Middle frontal gyrus (tissue), 1 donor: ENCODE measurements at regions not wholly inside any gene's neighbourhood (a gene's known extent, or its start where the extent isn't known, plus 50 kb on each side); places are given as distances from the start of the nearest gene placed in this dataset.

Source experiments
- DNase-seq: peaks from one replicate; pipeline ENCODE4 v3.0.0-alpha.2; 2015; ENCODE audit warnings: low spot score; ENCODE audit errors: extremely low spot score

- no peak for DNase-seq
Measured at GRCh38 chr13:111993691-111994090, 73.3 kb upstream of the SOX1 start.

DNA sequence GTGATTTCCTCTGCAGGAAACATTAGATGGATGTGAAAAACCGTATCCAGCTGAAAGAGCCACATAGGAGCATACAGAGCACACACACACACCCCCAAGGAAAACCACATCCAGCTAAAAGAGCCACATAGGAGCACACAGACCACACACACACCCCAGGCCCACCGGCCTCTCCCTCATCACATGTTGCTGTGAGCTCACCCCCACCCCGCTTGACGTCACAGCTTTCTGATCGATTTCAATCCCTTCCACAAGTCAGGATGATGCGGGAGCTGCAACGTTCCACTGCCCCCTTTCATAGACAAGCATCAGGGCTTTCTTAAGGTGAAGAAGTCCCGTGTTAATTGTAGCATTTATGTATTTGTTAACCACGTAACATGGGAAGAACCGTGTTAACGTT, 72.4 kb upstream of the SOX1 start:
- DNase-seq = no peak

- no peak for DNase-seq
Measured at GRCh38 chr13:111999352-111999751, 67.6 kb upstream of the SOX1 start.

DNA sequence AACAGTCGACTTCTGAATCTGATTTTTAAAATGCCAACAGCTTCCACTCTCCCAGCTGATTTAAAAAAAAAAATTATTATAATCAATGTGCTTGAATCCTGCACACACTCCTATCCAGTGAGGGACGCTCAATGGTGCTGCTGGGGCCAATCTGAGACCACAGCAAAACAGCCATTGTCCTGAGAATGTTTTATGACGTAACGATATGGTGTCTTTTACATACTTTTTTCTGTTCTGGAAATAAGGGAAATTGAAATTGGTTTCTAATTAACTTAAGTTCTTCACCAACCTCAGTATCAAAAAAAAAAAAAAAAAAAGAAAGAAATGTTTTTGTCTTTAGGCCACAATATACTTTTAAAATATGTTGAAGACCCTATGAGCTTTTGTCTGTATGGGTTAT, 66.1 kb upstream of the SOX1 start:
- no peak for DNase-seq

GRCh38 chr13:112001571-112001970, 65.4 kb upstream of the SOX1 start:
- no peak for DNase-seq

DNA sequence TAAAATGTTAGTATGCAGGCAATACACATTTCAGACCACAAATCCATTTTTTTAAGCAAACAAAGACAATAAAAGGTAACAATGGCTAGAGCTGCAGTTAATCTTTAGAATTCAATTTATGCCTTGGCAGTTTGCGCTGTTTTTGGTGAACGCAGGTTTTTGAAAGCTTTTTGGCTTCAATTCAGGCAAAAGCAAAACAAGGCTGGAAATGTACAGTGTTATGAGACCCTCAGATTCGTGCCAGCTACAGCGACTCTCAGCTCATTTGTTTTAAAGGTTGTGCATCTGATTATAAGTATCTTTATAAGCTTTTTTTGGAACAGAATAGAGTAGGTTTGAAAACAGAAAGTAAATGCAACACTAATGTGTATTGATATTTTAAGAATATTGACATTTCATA, 63.6 kb upstream of the SOX1 start:
- DNase-seq = no peak

- DNase-seq = no peak
Measured at GRCh38 chr13:112003941-112004340, 63.0 kb upstream of the SOX1 start.

GRCh38 chr13:112005925-112006324, 61.0 kb upstream of the SOX1 start:
- DNase-seq = no peak

- DNase-seq = no peak
Measured at GRCh38 chr13:112007191-112007590, 59.8 kb upstream of the SOX1 start.

- no peak for DNase-seq
Measured at GRCh38 chr13:112010714-112011113, 56.2 kb upstream of the SOX1 start.

DNA sequence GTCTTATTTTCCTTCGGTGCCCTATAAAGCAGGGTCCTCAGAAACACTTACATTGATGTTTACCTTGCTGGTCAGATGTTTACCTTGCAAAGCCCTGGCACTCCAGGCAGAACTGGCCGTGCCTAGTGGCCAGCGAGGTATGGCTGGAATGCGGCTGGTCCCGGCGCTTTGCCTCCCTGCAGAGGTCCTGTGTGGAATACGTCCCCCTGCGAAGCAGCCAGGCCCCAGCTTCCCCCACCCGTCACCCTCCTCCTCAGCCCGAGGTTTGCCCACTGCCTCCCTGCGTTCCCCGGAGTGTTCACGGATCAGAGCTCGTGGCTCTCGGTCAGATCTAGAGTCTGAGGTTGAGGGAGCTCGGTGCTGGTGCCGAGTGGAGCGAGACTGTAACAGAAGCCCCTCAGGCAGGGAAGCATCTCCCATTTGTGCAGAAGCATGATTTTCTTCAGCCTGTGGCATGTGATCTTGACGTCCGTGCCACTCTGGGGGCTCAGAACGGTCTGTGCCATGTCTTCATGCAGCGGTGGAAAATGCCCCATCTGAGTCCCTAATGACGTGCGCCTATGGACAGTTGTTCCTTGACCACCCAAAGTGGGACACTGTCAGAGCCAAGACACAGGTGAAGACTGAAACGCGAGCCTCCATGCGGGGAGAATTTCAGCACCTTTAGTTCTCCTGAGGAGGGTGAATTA, 54.8 kb upstream of the SOX1 start:
- DNase-seq = no peak

DNA sequence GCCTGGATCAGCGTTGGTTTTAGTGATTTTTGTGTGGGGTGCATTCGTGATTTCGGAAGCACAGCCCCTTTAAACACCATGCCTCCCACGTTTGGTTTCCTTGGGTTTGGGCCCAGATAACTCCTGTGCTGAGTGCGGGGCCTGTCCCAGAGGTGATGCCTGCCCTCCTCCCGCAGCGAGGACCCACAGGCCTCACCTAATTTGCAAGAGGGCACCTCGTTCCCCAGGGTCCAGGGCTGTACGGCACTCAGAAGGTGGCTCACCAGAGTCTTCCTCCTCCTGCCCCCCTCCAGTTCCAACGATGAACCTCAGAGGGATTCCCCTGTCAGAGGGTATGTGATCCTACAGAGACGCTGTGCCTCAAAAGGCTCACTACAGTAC, 54.3 kb upstream of the SOX1 start:
- no peak for DNase-seq

DNA sequence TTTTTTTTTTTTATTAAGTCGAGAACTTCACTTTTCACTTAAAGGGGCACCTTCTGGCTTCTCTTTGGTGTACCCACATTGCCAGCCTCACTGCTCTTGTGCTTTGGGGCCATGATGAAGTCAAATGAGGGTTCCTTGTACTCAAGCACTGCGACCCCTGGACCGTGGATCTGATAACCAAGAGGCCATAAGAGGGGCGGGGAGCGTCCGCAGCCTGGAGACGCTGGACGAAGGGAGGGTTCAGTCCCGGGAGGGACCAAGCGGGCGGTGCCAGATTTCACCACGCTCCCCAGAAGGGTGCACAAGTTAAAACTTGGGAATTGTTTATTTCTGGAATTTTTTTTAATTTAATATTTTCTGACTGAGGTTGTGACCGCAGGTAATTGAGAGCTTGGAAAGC, 53.3 kb upstream of the SOX1 start:
- DNase-seq = no peak

DNA sequence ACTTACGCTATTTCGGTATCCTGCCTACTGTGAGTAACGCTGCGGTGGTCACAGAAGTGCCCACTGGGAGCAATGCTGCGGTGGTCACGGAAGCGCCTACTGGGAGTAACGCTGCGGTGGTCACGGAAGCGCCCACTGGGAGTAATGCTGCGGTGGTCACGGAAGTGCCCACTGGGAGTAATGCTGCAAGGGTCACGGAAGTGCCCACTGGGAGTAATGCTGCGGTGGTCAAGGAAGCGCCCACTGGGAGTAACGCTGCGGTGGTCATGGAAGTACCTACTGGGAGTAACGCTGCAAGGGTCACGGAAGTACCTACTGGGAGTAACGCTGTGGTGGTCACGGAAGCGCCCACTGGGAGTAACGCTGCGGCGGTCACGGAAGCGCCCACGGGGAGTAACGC, 52.1 kb upstream of the SOX1 start:
- DNase-seq = no peak
